ENCODE measurements at regions not wholly inside any gene's neighbourhood (a gene's known extent, or its start where the extent isn't known, plus 50 kb on each side); places are given as distances from the start of the nearest gene placed in this dataset.

GRCh38 chr16:55001931-55002330, 71.3 kb downstream of the IRX5 start:
- no peak for TF ChIP-seq CTCF (IDR thresholded peaks at IDR 0.05)
- H3K9ac ChIP-seq (ENCODE audit: low read depth in 2 of 2, low read length in 2 of 2) = no peak overlapping the region

GRCh38 chr16:55002419-55002818, 71.8 kb downstream of the IRX5 start:
- intact Hi-C loops (cut with DNase I) = no loop called here
- H3K4me3 ChIP-seq = no peak overlapping the region
- H3K9me3 ChIP-seq = no peaks in the 10 kb centered on the region
- H3K9ac ChIP-seq (ENCODE audit: low read depth in 2 of 2, low read length in 2 of 2) = no peak overlapping the region
- H3K27ac ChIP-seq = no peak overlapping the region
- no peaks in the 10 kb centered on the region for H3K36me3 ChIP-seq
- TF ChIP-seq CTCF (IDR thresholded peaks at IDR 0.05) = no peak
- no peaks in the 10 kb centered on the region for H3K4me1 ChIP-seq
- H3K27me3 ChIP-seq = no peaks in the 10 kb centered on the region
- DNase-seq = no peak

More at GRCh38 chr16:55001931-55002330, 71.3 kb downstream of the IRX5 start:
- intact Hi-C loops (cut with DNase I) = no loop called here
- no peak overlapping the region for H3K4me3 ChIP-seq
- no peaks in the 10 kb centered on the region for H3K36me3 ChIP-seq
- no peak for DNase-seq
- no peaks in the 10 kb centered on the region for H3K4me1 ChIP-seq
- no peaks in the 10 kb centered on the region for H3K27me3 ChIP-seq
- H3K9me3 ChIP-seq = no peaks in the 10 kb centered on the region
- H3K27ac ChIP-seq = no peak overlapping the region

- H3K27ac ChIP-seq = no peak overlapping the region
- intact Hi-C loops (cut with DNase I) = no loop called here
- DNase-seq = no peak
- no peaks in the 10 kb centered on the region for H3K9me3 ChIP-seq
- no peak overlapping the region for H3K9ac ChIP-seq (ENCODE audit: low read depth in 2 of 2, low read length in 2 of 2)
- no peaks in the 10 kb centered on the region for H3K27me3 ChIP-seq
- no peak overlapping the region for H3K4me3 ChIP-seq
- no peaks in the 10 kb centered on the region for H3K4me1 ChIP-seq
- TF ChIP-seq CTCF (IDR thresholded peaks at IDR 0.05) = no peak
- no peaks in the 10 kb centered on the region for H3K36me3 ChIP-seq
Observed at GRCh38 chr16:55003306-55003705, 72.6 kb downstream of the IRX5 start.

- DNase-seq = no peak
- TF ChIP-seq CTCF (IDR thresholded peaks at IDR 0.05) = no peak
- no peak overlapping the region for H3K27ac ChIP-seq
- H3K36me3 ChIP-seq = no peaks in the 10 kb centered on the region
- no peaks in the 10 kb centered on the region for H3K27me3 ChIP-seq
- no peak overlapping the region for H3K9ac ChIP-seq (ENCODE audit: low read depth in 2 of 2, low read length in 2 of 2)
- H3K4me3 ChIP-seq = no peak overlapping the region
- no peaks in the 10 kb centered on the region for H3K9me3 ChIP-seq
- intact Hi-C loops (cut with DNase I) = no loop called here
- H3K4me1 ChIP-seq = no peaks in the 10 kb centered on the region
Observed at GRCh38 chr16:55003916-55004315, 73.3 kb downstream of the IRX5 start.

- Histone ChIP-seq H3K4me1 (no peaks in the 10 kb centered on the region), H3K36me3 (no peaks in the 10 kb centered on the region), H3K9ac (ENCODE audit: low read depth in 2 of 2, low read length in 2 of 2) (no peak overlapping the region), H3K27ac (no peak overlapping the region), H3K4me3 (no peak overlapping the region), H3K9me3 (no peaks in the 10 kb centered on the region), H3K27me3 (no peaks in the 10 kb centered on the region)
- TF ChIP-seq CTCF (IDR thresholded peaks at IDR 0.05) = no peak
- DNase-seq = no peak
- intact Hi-C loops (cut with DNase I) = no loop called here
Observed at GRCh38 chr16:55007504-55007903, 76.8 kb downstream of the IRX5 start.
